IPS-NIHi11 (cell line): ENCODE measurements at regions not wholly inside any gene's neighbourhood (a gene's known extent, or its start where the extent isn't known, plus 50 kb on each side); places are given as distances from the start of the nearest gene placed in this dataset.

ENCODE experiments used
- DNase-seq: peaks from one replicate; pipeline ENCODE4 v3.0.0; 2012; ENCODE audit warnings: mixed read lengths, low spot score

- DNase-seq: no peak
These were observed 157.4 kb downstream of the ANKRD30B start for GRCh38 chr18:14905350-14905749.

GRCh38 chr18:14905979-14906378 lies 158.0 kb downstream of the ANKRD30B start:
- DNase-seq: no peak

GRCh38 chr18:14907420-14907819 lies 159.4 kb downstream of the ANKRD30B start:
- no peak for DNase-seq

GRCh38 chr18:14908541-14908940 lies 160.6 kb downstream of the ANKRD30B start:
- no peak for DNase-seq

GRCh38 chr18:14912967-14913366 lies 165.0 kb downstream of the ANKRD30B start:
- DNase-seq: no peak

GRCh38 chr18:14914121-14914520 lies 166.1 kb downstream of the ANKRD30B start:
- no peak for DNase-seq

- no peak for DNase-seq
These were observed 166.8 kb downstream of the ANKRD30B start for GRCh38 chr18:14914771-14915170.

- DNase-seq: no peak
These were observed 168.2 kb downstream of the ANKRD30B start for GRCh38 chr18:14916181-14916580.

GRCh38 chr18:14916851-14917250 lies 168.9 kb downstream of the ANKRD30B start:
- no peak for DNase-seq

- no peak for DNase-seq
These were observed 169.3 kb downstream of the ANKRD30B start for GRCh38 chr18:14917311-14917710.

- DNase-seq: no peak
These were observed 171.7 kb downstream of the ANKRD30B start for GRCh38 chr18:14919666-14920065.

GRCh38 chr18:14921031-14921430 lies 173.1 kb downstream of the ANKRD30B start:
- DNase-seq: no peak

GRCh38 chr18:14921547-14921946 lies 173.6 kb downstream of the ANKRD30B start:
- DNase-seq: no peak

GRCh38 chr18:14922031-14922430 lies 174.1 kb downstream of the ANKRD30B start:
- DNase-seq: no peak

GRCh38 chr18:14922965-14923565 lies 175.1 kb downstream of the ANKRD30B start:
- no peak for DNase-seq

GRCh38 chr18:14924226-14924625 lies 176.3 kb downstream of the ANKRD30B start:
- DNase-seq: no peak

- no peak for DNase-seq
These were observed 177.3 kb downstream of the ANKRD30B start for GRCh38 chr18:14925281-14925709.

GRCh38 chr18:14927701-14928100 lies 179.7 kb downstream of the ANKRD30B start:
- DNase-seq: no peak

GRCh38 chr18:14928396-14928795 lies 180.4 kb downstream of the ANKRD30B start:
- DNase-seq: no peak

GRCh38 chr18:14930076-14930475 lies 182.1 kb downstream of the ANKRD30B start:
- no peak for DNase-seq

- no peak for DNase-seq
These were observed 182.6 kb downstream of the ANKRD30B start for GRCh38 chr18:14930576-14930975.

GRCh38 chr18:14933049-14933851 lies 185.3 kb downstream of the ANKRD30B start:
- DNase-seq: no peak

GRCh38 chr18:14933964-14934363 lies 186.0 kb downstream of the ANKRD30B start:
- no peak for DNase-seq

- DNase-seq: no peak
These were observed 187.2 kb downstream of the ANKRD30B start for GRCh38 chr18:14935210-14935609.
